HG02885 (cell line): ENCODE measurements at regions not wholly inside any gene's neighbourhood (a gene's known extent, or its start where the extent isn't known, plus 50 kb on each side); places are given as distances from the start of the nearest gene placed in this dataset.
"Not testable (repeated sequence)": the region's sequence is repeated elsewhere in the genome, so short reads cannot be mapped to it uniquely, and the experiment has no call there.

Source experiments
- ATAC-seq: cut with Tn5 transposase; IDR thresholded peaks from one replicate; pipeline ENCODE4 v1.9.1; 2021; ENCODE audit warnings: mild to moderate bottlenecking; ENCODE audit not compliant: unreplicated experiment, poor library complexity

DNA sequence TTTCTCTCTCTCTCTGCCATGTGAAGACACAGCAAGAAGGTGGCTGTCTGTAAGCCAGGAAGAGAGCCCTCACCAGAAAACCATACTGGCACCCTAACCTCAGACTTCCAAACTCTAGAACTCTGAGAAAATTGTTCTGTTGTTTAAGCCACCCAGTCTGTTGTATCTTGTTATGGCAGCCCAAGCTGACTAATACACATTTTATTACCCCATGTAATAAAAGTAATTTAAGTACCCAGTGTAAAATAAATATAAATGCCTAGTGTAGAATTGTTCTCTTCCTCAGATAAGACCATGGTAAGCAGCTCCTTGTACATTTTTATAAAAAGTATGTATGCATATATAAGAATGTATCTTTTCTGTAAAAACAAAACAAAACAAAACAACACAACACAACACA, 119.7 kb downstream of the DTL start:
- no peak for ATAC-seq

DNA sequence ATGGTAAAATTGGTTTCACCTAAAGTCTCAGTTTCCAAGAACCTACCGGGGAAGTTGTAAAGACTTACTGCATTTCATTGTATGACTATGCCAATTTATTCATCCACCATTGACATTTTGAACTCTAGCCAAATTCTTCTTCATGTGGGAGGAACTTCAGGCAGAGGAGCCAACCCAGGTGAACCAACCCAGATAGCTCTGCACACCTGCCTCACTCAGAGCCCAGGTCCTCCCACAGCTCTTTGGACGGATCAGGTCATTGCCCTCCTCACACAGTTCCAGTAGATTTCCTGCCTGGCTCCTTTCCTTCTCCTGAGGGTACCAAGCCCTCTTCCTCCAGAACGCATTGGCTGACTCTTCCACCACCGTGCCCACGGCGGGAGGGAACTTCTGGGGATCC, 121.7 kb downstream of the DTL start:
- ATAC-seq: no peak

GRCh38 chr1:212158912-212159796, 123.6 kb downstream of the DTL start:
- ATAC-seq: no peak

- ATAC-seq: no peak
Measured at GRCh38 chr1:212161231-212161781, 123.9 kb upstream of the PPP2R5A start.

DNA sequence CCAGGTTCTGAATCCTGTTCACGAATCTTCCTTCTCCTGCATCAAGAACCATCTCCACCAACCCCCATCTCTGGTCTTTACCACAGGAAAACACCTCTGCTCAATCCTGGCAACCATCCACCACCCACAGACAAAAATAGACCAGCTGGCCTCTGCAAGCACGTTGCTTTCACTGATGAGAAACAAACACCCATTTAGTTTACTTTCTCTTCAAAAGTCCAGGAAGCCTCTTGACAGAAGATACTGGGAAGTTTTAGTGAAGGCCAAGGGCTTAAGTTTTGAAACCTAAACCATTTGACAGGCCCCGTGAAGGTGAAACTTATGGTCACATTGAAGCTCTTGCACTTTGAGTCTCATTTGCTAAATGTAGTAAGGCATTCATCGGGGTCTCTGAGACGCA, 122.6 kb upstream of the PPP2R5A start:
- peak; percentile 50 for ATAC-seq

- no peak for ATAC-seq
Measured at GRCh38 chr1:212164095-212164872, 120.9 kb upstream of the PPP2R5A start.

GRCh38 chr1:212166244-212166643, 119.0 kb upstream of the PPP2R5A start:
- no peak for ATAC-seq

- no peak for ATAC-seq
Measured at GRCh38 chr1:212166644-212167043, 118.6 kb upstream of the PPP2R5A start.

GRCh38 chr1:212167098-212167497, 118.1 kb upstream of the PPP2R5A start:
- ATAC-seq: no peak

DNA sequence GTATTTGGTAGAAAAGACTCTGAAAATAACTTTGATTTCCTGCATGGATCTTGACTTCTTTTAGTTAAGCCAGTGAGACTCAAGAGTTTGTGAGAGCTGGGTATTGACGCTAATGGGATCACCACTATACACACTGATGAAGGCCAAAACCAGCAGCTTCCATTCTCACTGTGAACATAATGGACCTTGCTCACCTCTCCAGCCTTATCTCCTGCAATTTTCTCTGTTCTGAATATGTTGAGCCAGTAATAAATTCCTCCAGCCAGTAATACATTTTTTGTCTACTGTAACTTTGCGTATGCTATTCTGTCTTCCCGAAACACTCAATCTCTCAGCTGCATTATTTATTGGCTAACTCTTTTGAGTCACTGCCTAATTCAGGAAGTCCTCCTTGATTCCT, 111.6 kb upstream of the PPP2R5A start:
- no peak for ATAC-seq

DNA sequence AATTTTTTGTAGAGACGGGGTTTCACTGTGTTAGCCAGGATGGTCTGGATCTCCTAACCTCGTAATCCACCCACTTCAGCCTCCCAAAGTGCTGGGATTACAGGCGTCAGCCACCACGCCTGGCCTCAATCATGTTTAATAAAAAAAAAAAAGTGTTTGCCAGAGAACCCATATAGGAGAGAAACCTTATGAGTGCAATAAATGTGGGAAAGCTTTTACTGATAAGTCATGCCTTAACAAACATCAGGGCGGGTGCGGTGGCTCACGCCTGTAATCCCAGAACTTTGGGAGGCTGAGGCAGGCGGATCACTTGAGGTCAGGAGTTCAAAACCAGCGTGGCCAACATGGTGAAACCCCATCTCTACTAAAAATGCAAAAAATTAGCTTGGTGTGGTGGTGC, 110.9 kb upstream of the PPP2R5A start:
- not testable (repeated sequence) for ATAC-seq

- ATAC-seq: no peak
Measured at GRCh38 chr1:212177542-212177941, 107.7 kb upstream of the PPP2R5A start.

DNA sequence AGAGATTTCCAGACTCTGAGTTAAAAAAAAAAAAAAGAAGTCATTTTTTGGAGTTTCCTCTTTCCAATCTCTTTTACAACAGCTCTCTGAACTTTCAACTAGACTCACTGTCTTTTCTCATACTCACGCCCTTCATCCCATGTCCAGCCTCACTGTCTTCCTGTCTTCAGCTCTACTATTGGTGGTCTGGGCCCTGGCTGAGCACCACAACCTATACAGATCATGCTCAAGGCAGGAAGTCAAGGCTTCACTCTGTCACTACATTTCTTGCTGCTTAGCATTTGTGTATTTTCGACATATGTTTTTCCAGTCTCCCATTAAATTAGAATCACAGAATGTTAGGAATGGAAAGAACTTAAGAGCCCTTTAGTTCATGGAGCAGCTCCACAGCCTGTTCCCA, 106.4 kb upstream of the PPP2R5A start:
- ATAC-seq: no peak

GRCh38 chr1:212179394-212180076, 105.7 kb upstream of the PPP2R5A start:
- no peak for ATAC-seq

GRCh38 chr1:212181015-212181882, 104.0 kb upstream of the PPP2R5A start:
- no peak for ATAC-seq

DNA sequence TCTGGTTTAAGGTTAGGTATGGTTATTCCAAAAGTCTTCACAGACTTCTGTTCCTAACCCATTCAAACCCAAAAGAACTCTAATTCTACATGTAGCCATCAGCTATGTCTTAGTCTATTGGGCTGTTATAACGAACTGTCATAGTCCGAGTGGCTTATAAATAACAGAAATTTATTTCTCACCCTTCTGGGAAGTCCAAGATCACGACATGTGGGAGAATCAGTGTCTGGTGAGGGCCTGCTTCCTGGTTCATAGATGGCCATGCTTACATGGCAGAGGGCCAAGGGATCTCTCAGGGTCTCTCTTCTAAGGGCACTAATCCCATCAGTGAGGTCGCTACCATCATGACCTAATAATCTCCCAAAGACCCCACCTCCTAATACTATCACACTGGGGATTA, 103.0 kb upstream of the PPP2R5A start:
- ATAC-seq: no peak

GRCh38 chr1:212182579-212182978, 102.6 kb upstream of the PPP2R5A start:
- ATAC-seq: no peak

DNA sequence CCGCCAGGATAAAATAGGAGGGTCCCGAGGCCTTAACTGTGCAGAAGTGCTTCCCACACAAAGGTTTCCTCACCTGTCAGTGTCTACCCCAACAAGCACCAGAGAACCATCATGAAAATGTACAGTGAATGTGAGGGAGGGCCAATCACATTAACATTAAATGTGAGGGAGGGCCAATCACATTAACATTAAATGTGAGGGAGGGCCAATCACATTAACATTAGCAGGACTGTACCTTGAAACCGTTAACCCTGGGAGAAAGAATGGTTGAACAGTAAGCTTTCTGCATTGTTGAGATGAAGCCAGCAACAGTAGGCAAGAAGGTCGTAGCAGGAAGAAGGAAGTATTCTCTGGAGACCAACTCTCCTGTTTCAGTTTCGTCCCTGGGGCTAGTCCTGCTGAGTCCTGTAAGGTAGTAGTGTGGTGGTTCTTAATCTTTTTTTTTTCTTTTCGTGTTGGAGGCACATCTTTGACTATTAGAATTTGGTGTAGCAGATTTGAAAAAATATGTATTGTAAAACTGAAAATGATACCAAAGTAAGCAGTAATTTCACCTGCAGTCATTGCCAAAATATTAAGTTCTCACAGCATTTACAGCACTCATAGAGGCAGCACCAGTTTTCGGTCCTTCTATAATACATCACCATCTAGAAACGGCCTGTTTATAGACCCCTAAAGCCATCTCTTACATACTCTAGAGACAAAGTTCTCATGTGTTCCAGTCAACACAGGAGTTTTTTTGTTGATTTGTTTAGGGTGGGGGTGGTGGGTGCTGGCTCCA, 98.6 kb upstream of the PPP2R5A start:
- ATAC-seq: peak; percentile 99
